Mucosa of descending colon (tissue), 3 donors: ENCODE measurements at regions not wholly inside any gene's neighbourhood (a gene's known extent, or its start where the extent isn't known, plus 50 kb on each side); places are given as distances from the start of the nearest gene placed in this dataset.

ENCODE experiments used
- ATAC-seq: fragments of 200-7000 bp; cut with Tn5 transposase; one replicate; pipeline ENCODE4 v1.9.1; 2020; ENCODE audit warnings: mild to moderate bottlenecking, moderate library complexity
- DNase-seq, 3 donors: peaks; one replicate each; pipeline ENCODE4 v3.0.0-alpha.2; 2020
- H3K36me3 ChIP-seq: fragments of 200-600 bp; one replicate; pipeline ENCODE4 v1.8.0; 2021; ENCODE audit warnings: low read depth, mild to moderate bottlenecking
- H3K4me1 ChIP-seq: fragments of 200-600 bp; one replicate; pipeline ENCODE4 v1.8.0; 2021; ENCODE audit warnings: low read depth, mild to moderate bottlenecking
- H3K4me3 ChIP-seq: fragments of 200-600 bp; one replicate; pipeline ENCODE4 v1.8.0; 2021; ENCODE audit warnings: mild to moderate bottlenecking
- H3K9me3 ChIP-seq: fragments of 200-600 bp; one replicate; pipeline ENCODE4 v1.8.0; 2021; ENCODE audit warnings: mild to moderate bottlenecking
- CTCF ChIP-seq: fragments of 200-600 bp; IDR thresholded peaks from one replicate; pipeline ENCODE4 v1.8.0; 2022; ENCODE audit warnings: antibody characterized with exemption, mild to moderate bottlenecking
- intact Hi-C, 2 donors: fragments of 100-400 bp; cut with DNase I in 1 of 2; cut with micrococcal nuclease in 1 of 2; formaldehyde crosslinking; loops; one replicate each; pipeline versions ENCODE4 v1.11.0 to v1.11.1; 2022; cut with DNase I, micrococcal nuclease
- donor health status: DM: no; HTN: no; CAD: no; lungs with moderate emphysema.
- donor health status: DM: no; HTN: no; CAD: no.
- donor health status: DM: no; HTN: yes; CAD: no.

- Histone ChIP-seq H3K4me1 (no peaks in the 10 kb centered on the region), H3K9me3 (no peaks in the 10 kb centered on the region), H3K4me3 (no peak overlapping the region), H3K36me3 (no peaks in the 10 kb centered on the region)
- no peak for ATAC-seq
- intact Hi-C loops, result no loop called here
- TF ChIP-seq CTCF, result no peak
- peak in 1 of 3 donors; percentile 19 for DNase-seq
These were observed 103.0 kb downstream of the ZNF518B start for GRCh38 chr4:10354225-10354624.

GRCh38 chr4:10353110-10353509, 104.1 kb downstream of the ZNF518B start:
- Histone ChIP-seq H3K4me1 (no peaks in the 10 kb centered on the region), H3K4me3 (no peak overlapping the region), H3K9me3 (no peaks in the 10 kb centered on the region), H3K36me3 (no peaks in the 10 kb centered on the region)
- intact Hi-C loops, result no loop called here
- no peak for TF ChIP-seq CTCF
- ATAC-seq (no peak), DNase-seq (no peak)

- intact Hi-C loops, result no loop called here
- Histone ChIP-seq H3K4me1 (no peaks in the 10 kb centered on the region), H3K9me3 (no peaks in the 10 kb centered on the region), H3K4me3 (no peak overlapping the region), H3K36me3 (no peaks in the 10 kb centered on the region)
- no peak for ATAC-seq
- no peak for TF ChIP-seq CTCF
- DNase-seq, result no peak
These were observed 109.0 kb downstream of the ZNF518B start for GRCh38 chr4:10348241-10348640.

GRCh38 chr4:10347815-10348214, 109.4 kb downstream of the ZNF518B start:
- TF ChIP-seq CTCF, result no peak
- Histone ChIP-seq H3K36me3 (no peaks in the 10 kb centered on the region), H3K9me3 (no peaks in the 10 kb centered on the region), H3K4me1 (no peaks in the 10 kb centered on the region), H3K4me3 (no peak overlapping the region)
- DNase-seq, result no peak
- intact Hi-C loops, result no loop called here
- ATAC-seq, result no peak

- no peak for TF ChIP-seq CTCF
- no peaks in the 10 kb centered on the region for H3K4me1 ChIP-seq
- ATAC-seq (no peak), DNase-seq (no peak)
- intact Hi-C loops, result no loop called here
- no peaks in the 10 kb centered on the region for H3K9me3 ChIP-seq
- no peak overlapping the region for H3K4me3 ChIP-seq
- no peaks in the 10 kb centered on the region for H3K36me3 ChIP-seq
These were observed 109.9 kb downstream of the ZNF518B start for GRCh38 chr4:10347281-10347795.

GRCh38 chr4:10346023-10346422, 111.2 kb downstream of the ZNF518B start:
- TF ChIP-seq CTCF, result no peak
- intact Hi-C loops, result no loop called here
- Histone ChIP-seq H3K9me3 (no peaks in the 10 kb centered on the region), H3K4me1 (no peaks in the 10 kb centered on the region), H3K36me3 (no peaks in the 10 kb centered on the region), H3K4me3 (no peak overlapping the region)
- DNase-seq (no peak), ATAC-seq (no peak)
